GM21786 (cell line): ENCODE measurements at regions not wholly inside any gene's neighbourhood (a gene's known extent, or its start where the extent isn't known, plus 50 kb on each side); places are given as distances from the start of the nearest gene placed in this dataset.

Experiments
- ATAC-seq: cut with Tn5 transposase; IDR thresholded peaks from one replicate; pipeline ENCODE4 v1.9.1; 2021; ENCODE audit not compliant: unreplicated experiment

DNA sequence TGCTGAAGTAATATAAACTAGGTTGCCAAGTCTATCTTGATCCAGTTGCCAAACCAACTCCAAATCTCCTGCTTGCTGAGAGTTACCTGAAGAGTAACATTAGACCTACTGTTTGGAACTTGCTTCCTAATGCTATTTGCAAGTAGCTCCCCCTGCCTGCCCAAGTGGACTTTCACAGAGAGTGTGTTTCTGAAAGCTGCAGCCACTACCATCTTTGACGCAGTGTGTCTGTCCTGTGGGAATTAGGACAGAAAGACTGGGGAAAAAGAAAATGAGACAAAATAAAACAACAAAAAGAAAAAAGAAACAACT lies 195.0 kb upstream of the HS3ST1 start:
- ATAC-seq = no peak

DNA sequence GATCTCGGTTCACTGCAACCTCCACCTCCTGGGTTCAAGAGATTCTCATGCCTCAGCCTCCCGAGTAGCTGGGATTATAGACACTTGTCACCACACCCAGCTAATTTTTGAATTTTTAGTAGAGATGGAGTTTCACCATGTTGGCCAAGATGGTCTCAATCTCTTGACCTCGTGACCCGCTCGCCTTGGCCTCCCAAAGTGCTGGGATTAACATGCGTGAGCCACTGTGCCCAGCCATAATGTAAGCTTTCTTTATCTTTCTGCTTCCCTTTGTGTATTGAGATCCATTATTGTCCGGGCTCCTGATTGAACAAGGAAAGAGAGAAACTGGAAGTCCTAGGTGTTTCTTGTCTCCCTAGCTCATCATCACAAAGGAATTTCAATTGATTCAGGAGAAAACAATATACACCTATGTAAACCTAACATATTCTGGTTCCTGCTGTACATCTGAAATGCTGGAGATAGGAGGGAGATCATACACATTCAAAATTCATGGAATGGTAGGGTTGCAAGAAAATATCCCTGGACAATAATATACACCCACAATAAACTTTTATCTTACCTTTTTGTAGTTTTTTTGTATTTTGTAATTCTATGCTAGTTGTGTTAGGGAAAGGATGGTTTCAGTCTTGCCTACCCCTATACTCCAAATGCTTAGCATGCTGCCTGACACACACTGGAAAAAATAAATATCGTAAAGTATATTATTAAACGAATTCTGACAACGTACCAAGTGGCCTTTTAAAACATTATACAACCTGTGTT lies 194.4 kb upstream of the HS3ST1 start:
- ATAC-seq = no peak

DNA sequence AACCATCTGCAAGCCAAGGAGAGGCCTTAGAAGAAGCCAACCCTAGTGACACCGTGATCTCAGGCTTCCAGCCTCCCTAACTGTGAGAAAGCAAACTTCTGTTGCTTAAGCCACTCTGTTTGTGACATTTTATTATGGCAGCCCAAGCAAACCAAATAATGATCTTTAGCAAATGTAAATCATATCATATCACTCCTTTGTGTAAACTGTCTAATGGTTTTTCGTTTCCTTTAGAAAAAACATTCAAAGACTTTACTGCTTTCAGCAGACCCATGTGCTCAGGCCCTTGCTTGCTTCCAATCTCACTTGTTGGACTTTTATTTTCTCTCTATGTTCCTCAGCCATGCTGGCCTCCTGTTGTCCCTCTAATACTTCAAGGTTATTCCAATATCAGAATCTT lies 192.2 kb upstream of the HS3ST1 start:
- no peak for ATAC-seq

DNA sequence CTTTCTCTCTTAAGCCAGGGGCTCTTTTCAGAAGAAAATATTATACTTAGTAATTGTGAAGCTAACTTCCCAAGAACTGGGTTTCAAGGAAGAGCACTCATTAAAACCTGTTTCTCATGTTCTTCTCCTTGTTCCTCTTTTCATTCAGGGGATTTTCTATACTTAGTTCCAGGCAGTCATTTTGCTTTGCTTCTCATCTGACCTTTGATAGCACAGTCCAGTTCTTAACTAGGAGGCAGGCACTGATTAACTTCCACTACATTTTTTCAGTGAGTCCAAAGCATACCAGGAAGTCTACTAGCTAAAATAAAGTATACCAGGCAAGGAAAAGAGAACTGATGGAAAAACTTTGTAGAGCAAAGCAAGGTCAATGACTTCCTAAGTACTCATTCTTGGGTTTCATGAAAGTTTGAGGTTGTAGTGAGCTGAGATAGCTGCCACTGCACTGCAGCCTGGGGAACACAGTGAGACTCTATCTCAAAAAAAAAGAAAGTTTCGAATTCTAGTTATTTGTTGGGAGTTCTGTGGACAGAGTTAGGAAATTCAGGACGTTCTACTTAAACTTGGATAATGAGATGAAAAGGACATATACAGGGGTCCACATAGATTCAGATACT lies 190.1 kb upstream of the HS3ST1 start:
- ATAC-seq = no peak

DNA sequence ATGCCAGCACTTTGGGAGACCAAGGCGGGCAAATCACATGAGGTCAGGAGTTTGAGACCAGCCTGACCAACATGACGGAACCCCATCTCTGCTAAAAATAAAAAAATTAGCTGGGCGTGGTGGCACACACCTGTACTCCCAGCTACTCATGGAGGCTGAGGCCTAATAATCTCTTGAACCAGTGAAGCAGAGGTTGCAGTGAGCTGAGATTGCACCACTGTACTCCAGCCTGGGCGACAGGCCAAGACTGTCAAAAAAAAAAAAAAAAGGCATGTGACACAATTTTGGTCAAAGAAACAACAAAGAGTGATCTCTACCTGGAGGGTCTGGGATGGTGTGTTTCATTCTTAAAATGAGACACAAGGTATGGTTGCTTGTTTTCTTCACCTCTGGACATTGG lies 188.2 kb upstream of the HS3ST1 start:
- no peak for ATAC-seq

DNA sequence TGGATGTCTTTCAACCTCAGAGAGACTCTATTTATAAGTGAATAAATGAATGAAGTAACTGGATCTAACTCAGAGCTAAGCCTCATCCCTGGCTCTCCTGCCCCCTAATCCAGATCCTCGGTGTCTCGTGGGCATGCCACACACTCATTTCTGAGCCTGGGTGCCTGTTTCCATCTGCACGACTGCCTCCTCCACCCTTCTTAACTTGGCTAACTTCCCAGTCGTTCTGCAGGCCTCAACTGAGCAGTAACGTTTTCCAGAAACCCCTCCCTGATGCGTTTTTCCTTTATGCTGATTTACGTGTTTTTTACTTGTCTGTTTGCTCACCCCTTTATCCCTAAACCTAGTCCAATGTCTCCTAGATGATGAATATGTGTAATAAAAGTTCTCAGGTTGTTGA lies 186.9 kb upstream of the HS3ST1 start:
- no peak for ATAC-seq

DNA sequence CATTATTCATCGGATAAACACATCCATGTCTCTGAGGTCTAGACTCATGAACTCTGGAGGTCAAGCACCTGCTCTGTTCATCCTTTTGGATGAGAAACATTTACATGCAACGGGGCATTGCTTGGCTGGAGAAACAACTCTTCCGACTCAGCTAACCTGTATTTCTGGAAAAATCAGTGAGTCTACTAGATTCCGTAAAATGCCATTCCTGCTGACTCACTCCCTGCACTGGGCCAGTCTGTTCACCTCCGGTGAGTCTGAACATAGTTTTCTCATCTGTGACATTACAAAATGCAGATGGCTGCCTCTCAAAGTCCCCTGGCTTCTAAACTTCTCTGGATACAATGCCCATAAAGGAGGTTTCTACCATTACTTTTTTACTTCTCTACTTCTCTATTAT lies 185.7 kb upstream of the HS3ST1 start:
- no peak for ATAC-seq

DNA sequence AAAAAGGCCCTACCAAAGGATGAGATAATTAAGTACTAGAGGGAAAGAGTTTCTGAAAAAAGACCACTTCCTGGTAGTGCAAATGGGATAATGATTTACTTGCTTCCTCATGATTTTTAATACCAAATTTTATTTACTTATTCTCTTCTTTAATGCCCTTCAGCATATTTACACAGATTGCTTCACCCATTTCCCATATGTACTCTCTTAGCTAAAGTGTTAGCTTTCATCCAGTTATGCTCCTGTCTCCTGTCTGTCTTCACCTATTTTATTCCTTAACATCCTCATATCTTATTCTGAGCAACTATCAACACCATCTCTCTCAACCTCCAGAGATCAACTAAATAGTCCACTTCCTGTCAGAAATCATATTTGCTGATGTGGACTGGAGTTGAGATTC lies 183.2 kb upstream of the HS3ST1 start:
- no peak for ATAC-seq

DNA sequence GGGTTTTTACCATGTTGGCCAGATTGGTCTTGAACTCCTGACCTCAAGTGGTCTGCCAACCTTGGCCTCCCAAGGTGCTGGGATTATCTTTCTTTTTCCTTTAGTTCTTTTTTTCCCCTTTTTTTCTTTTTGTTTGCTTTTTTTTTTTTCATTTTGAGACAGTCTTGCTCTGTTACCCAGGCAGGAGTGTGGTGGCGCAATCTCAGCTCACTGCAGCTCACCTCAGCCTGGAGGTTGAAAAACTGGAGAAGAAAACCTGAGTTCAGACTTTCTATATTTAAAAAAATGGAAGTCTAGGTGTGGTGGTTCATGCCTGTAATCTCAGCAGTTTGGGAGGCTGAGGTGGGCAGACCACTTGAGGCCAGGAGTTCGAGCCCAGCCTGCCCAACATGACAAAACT lies 181.1 kb upstream of the HS3ST1 start:
- ATAC-seq = no peak

DNA sequence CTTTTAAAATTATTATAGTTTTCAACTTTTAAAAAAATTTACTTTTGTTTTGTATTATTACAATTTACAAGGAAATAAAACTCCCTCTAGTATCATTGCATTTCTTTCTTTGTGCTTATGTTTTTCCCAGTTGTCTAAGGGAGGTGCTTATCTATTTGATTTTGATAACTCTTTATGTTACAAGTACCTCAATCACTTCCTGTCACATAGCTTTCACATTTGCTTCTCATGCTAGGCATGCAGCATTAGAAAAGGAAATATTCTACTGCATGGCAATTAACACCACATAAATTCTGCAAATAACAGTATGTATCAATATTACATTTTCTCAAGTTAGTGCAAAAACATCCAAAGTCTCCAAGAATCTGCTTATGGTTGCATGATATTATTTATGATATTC lies 180.3 kb upstream of the HS3ST1 start:
- no peak for ATAC-seq

DNA sequence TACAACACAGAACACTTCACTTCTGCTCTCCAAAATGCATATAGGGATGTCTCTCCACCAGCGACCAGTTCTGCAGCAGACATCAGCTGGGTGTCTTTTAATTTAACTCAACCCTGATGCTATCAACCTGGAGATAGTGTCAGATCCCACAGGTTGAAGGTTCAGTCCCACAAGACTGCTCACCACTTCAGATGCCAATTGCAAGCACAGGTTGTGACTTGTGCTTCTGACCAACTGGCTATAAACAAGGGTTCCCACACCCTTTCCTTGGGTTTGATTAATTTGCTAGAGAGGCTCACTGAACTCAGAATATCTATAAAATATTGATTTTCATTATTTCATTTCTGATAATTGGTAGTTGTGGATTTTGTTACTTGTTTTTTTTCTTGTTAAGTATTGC lies 177.4 kb upstream of the HS3ST1 start:
- ATAC-seq = no peak

DNA sequence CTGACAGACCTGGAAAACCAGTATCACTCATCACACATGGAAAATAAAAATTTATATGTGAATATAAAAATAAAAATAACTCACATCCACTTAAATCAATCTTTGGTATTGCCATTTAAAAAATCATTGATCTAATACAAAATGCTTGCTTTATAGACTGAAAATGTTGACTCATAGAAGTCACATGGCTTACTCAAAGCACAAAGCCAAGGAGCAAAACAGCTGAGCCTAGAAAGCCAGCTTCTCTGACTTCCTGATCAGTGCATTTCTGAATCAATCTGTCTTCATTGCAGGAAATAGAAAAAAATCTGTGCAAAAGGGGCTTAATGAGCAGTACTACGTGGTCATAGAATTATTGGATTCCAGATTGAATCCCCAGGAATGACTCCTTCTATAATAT lies 176.9 kb upstream of the HS3ST1 start:
- no peak for ATAC-seq

DNA sequence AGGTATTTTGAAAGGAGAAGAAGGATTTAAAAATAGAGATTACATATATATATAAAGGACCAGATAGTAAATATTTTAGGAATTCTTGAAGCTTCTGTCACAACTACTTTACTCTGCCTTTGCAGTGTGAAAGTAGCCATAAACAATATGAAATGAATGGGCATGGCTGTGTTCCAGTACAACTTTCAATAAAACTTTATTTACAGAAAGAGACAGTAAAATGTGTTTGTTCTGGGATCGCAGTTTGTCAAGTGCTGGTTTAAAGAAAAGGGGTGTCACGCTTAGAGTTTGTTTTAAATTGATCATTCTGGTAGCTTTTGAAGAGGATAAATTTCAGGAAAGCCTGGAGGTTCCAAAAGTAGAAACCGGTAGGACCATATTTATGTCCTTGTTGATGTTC lies 176.1 kb upstream of the HS3ST1 start:
- no peak for ATAC-seq

DNA sequence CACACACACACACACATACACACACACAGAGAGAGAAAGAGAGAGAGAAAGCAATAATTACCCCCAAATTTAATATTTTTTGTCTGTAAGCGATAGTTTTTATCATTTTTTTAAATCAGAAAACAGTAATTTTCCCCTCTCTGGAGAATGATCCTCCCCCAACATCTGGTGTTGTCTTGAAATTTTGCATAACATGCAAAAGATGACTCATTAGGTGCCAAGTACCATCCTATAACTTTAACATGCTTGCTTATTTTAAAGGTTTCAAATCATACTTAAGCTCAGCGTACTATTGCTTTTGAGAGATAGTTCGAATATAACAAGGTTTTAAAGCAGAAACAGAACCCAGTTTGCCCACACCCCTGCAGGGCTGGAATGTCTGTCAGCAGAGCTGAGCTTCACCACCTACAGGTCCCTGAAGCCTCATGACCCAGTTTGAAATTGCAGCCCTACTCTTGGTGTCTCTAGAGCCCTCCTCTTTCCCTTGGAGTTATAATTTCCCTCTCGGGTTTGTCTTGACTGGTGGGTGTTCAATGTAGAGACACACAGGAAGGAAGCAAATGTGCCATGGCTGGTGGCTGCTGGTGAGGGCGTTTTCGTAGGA lies 175.0 kb upstream of the HS3ST1 start:
- ATAC-seq = no peak

DNA sequence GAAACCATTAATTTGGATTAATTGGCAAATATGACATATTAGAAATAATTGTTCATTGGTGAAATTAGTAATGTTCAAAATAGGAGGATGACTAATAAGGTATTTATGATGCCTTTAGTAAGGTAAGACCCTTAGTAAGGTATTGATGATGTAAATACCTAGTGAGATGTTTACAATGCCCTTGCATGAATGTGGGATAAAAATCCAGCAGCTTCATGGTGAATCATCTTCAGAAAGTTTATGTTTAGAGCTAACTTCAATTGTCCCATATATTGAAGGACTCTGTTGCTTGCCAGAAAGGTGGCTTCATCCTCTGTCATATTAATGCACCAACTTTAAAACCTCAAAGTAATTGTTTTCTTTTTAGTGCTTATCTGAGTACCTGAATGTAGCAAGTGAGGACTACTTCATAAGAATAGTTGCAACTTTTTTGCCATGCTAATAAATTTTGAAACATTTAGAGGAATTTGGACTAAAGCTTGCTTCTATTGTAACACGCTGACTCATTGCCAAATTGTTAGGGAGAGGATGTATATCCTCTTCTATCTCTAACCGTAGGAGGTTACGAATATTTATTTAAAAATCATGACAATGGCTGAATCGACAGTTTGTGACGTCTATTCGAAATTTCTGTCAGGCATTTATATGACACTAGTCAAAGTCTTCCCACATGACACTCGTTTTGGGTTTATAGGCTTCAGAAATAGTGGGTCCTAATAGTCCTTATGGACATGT lies 174.1 kb upstream of the HS3ST1 start:
- no peak for ATAC-seq

DNA sequence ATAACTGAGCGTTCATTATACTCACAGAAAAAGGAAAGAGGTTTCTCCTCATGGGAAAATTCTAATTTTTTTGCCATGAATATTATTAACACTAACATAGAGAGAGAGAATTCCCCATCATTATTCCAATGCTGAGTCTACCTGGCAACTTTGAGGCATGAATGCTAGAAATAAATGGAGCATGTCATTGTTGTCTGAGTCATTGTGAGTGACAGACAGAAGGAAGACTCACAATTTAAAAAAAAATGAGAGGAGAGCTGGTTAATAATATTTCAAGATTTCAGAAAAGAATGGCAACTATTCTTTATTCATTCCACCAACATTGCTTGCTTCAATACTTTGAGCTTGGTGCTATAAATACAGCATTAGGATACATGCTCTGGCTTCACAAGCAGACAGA lies 170.4 kb upstream of the HS3ST1 start:
- ATAC-seq = no peak

DNA sequence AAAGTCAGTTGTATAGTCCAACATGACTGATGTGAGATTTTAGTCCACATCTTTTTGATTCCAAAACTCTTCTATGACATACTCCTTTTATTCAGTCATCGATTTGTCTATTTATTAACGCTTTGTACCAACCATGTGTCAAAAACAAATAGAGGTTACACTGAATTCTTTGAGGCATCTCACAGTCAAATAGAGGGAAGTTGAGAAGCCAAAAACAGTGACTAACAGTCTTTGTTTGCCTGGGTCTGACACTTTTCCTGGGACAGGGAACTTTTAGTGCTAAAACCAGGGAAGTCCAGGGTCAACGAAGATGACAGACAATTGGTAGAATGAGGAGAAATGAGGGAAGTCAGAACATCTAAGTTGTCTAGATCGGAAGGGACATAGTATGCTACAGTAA lies 169.9 kb upstream of the HS3ST1 start:
- ATAC-seq = no peak

DNA sequence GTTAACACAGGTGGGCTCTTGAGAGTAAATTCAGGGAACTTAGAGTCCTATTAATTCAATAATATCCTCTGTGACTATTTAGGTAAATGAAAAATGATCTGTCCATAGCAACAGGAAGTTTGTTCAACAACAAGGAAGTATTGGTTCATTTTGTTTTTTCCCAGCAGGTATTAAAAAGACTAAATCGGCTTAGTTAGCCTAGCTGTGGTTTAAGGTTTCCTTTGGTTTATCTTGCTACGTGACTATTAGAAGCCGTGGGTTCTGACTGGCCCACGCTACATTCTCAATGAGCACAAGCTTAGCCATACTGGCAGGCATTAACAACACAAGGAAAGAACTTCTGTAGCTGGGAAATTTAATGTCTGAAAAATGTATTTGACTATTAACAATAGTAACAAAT lies 168.8 kb upstream of the HS3ST1 start:
- ATAC-seq = no peak

DNA sequence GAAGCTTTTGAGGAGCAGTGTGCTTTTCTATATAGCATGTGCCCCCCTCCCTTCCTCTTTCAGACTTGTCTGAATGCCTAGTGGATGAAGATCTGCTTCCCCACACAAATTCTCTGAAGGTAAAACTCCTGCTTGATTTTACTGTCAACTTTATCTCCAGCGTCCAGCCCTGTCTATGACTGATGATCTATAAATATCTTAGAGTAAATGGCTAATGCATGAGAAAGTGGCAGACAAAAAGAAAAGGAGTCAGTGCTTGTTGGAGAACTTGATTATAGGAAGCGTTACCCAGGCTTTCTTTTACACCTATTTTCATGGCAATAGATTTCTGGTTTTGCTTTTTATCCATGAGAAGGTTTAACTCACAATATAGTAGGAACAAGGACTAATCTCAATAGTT lies 168.3 kb upstream of the HS3ST1 start:
- no peak for ATAC-seq

DNA sequence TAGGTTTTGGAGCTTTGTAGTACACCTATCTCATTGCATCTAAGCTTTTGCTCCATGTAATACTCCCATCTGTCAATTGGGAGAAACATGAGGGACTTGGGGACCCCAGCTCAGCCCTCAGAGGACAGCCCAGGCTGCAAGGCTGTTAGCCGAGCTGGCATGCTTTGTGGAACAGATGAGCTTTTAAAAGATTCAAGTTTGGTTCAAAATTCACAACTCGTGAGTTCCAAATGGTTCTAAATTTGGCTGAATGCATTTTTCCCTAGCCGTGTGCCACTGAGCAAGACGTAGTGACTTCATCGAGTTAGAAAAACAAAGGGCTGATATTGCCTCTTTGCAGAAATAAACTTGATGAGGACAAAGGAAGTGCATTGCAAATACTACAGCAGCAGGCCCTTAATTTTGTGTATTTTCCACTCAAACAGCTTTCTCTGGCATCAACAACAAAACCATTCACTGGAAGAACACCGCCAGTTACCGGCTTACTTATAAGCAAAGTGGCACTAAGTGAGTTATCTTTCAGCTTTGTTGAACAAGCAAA lies 165.0 kb upstream of the HS3ST1 start:
- ATAC-seq = no peak

DNA sequence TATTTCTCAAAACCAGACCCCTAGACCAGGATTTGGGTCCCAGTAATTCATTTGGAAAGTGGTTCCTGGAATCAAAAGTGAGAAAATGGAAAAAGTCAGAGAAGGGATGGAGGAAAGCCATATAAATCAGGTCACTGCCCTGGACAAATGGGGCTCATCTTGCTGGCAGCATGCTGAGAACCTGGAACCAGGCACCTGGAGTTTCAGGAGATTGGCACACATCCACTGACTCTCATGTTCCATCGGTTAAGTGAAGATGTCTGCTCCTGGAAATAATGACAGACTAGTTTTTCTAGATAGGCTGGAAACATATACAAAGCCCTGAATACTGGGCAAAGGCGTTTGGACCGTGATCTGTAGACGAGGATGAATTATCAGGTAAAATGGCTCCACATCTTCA lies 163.6 kb upstream of the HS3ST1 start:
- ATAC-seq = no peak

DNA sequence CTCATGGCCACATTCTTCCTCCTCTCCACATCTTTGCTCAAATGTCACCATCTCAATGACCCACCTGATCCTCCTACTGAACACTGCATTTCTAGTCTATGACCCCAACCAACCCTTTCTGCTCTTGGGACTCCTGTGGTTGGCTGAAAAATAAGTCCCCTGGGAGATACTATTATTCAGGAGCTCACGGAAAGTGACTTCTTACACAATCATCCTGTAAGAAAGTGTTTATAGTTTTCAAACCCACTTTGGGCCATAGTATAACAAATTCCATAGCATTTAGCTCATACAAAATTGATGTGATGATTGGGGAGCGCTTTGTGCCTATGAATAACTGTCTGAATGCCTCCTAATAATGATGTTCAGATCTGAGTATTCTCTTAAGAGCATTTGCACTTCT lies 161.4 kb upstream of the HS3ST1 start:
- no peak for ATAC-seq
